Ovary (tissue), 3 donors: ENCODE measurements at regions not wholly inside any gene's neighbourhood (a gene's known extent, or its start where the extent isn't known, plus 50 kb on each side); places are given as distances from the start of the nearest gene placed in this dataset.

Experiments
- EP300 ChIP-seq: sonication (generic); formaldehyde crosslinking; IDR thresholded peaks from one replicate; pipeline ENCODE4 v1.6.1; 2017; ENCODE audit warnings: antibody characterized with exemption
- POLR2A ChIP-seq: fragments of 450-650 bp; IDR thresholded peaks from one replicate; pipeline ENCODE4 v1.6.1; 2017; ENCODE audit warnings: antibody characterized with exemption, mild to moderate bottlenecking, moderate library complexity
- TF ChIP-seq, protein P1 (sequence below), 3 donors: fragments of 450-650 bp in 2 of 3; fragments of 200-600 bp in 1 of 3; IDR thresholded peaks; one replicate each; pipeline versions ENCODE4 v1.5.1 to v1.8.0; 2016 to 2022; ENCODE audit warnings: antibody characterized with exemption in 3 of 3, mild to moderate bottlenecking in 1 of 3
- donor health status: DM: no; HTN: no; CAD: no.

- TF ChIP-seq POLR2A = no peak
- TF ChIP-seq, protein P1, sequence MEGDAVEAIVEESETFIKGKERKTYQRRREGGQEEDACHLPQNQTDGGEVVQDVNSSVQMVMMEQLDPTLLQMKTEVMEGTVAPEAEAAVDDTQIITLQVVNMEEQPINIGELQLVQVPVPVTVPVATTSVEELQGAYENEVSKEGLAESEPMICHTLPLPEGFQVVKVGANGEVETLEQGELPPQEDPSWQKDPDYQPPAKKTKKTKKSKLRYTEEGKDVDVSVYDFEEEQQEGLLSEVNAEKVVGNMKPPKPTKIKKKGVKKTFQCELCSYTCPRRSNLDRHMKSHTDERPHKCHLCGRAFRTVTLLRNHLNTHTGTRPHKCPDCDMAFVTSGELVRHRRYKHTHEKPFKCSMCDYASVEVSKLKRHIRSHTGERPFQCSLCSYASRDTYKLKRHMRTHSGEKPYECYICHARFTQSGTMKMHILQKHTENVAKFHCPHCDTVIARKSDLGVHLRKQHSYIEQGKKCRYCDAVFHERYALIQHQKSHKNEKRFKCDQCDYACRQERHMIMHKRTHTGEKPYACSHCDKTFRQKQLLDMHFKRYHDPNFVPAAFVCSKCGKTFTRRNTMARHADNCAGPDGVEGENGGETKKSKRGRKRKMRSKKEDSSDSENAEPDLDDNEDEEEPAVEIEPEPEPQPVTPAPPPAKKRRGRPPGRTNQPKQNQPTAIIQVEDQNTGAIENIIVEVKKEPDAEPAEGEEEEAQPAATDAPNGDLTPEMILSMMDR (IDR thresholded peaks at IDR 0.05) = no peak
- TF ChIP-seq EP300 = no peak
These were observed 277.5 kb upstream of the ZFP64 start for GRCh38 chr20:52469128-52469527.
